DOHH2 (cell line): ENCODE measurements at regions not wholly inside any gene's neighbourhood (a gene's known extent, or its start where the extent isn't known, plus 50 kb on each side); places are given as distances from the start of the nearest gene placed in this dataset.

Experiments
- CTCF ChIP-seq: fragments of 200-600 bp; sonication (generic); IDR thresholded peaks from one replicate; pipeline ENCODE4 v1.5.1; 2014; ENCODE audit warnings: antibody characterized with exemption, mild to moderate bottlenecking, low read depth, low read length; ENCODE audit not compliant: poor library complexity, severe bottlenecking
- EZH2phosphoT487 ChIP-seq: fragments of 200-600 bp; sonication (generic); IDR thresholded peaks from 2 replicates; pipeline ENCODE4 v1.6.1; 2017; ENCODE audit warnings: borderline replicate concordance, mild to moderate bottlenecking, antibody characterized with exemption, low read length, moderate library complexity, mixed read lengths

GRCh38 chr2:183389546-183390080 lies 265.4 kb downstream of the NUP35 start:
- TF ChIP-seq CTCF (no peak), EZH2phosphoT487 (no peak)
